HL-60 (cell line): ENCODE measurements at regions not wholly inside any gene's neighbourhood (a gene's known extent, or its start where the extent isn't known, plus 50 kb on each side); places are given as distances from the start of the nearest gene placed in this dataset.

Experiments used
- DNase-seq, 2 experiments: peaks; one replicate each; pipeline ENCODE4 v3.0.0-alpha.2; 2010 to 2020; ENCODE audit warnings: low read depth in 1 of 2, low spot score in 1 of 2
- H3K27ac ChIP-seq: fragments of 250-450 bp; sonication (Bioruptor Pico); replicated peaks from 2 replicates; pipeline ENCODE4 v1.5.1; 2020; ENCODE audit warnings: mild to moderate bottlenecking, moderate library complexity
- H3K27me3 ChIP-seq: fragments of 250-450 bp; sonication (Bioruptor Pico); 2 replicates; pipeline ENCODE4 v1.5.1; 2021; ENCODE audit warnings: mild to moderate bottlenecking, moderate library complexity; ENCODE audit not compliant: insufficient read depth, poor library complexity, severe bottlenecking
- H3K4me3 ChIP-seq: replicated peaks from 2 replicates; pipeline ENCODE4 v1.5.1; 2011; ENCODE audit warnings: mild to moderate bottlenecking, control low read depth, low read length; ENCODE audit not compliant: insufficient read depth
- CTCF ChIP-seq: IDR thresholded peaks from one replicate; pipeline ENCODE4 v1.5.1; 2011; ENCODE audit warnings: low read length, control low read depth, inconsistent platforms; ENCODE audit not compliant: insufficient read depth
- GABPA ChIP-seq: IDR thresholded peaks from 2 replicates; pipeline ENCODE4 v1.6.1; 2012; ENCODE audit warnings: low read depth
- POLR2AphosphoS5 ChIP-seq: IDR thresholded peaks from 2 replicates; pipeline ENCODE4 v1.6.1; 2012; ENCODE audit warnings: low read depth
- REST ChIP-seq: IDR thresholded peaks from 2 replicates; pipeline ENCODE4 v1.6.1; 2012; ENCODE audit warnings: low read depth; ENCODE audit not compliant: insufficient replicate concordance
- SPI1 ChIP-seq: IDR thresholded peaks from 2 replicates; pipeline ENCODE4 v1.6.1; 2012; ENCODE audit warnings: low read depth, mild to moderate bottlenecking, borderline replicate concordance

GRCh38 chr13:103210348-103210747 is 144.1 kb upstream of the SLC10A2 start:
- H3K4me3 ChIP-seq: no peak overlapping the region

GRCh38 chr13:103203735-103204330 is 137.6 kb upstream of the SLC10A2 start:
- DNase-seq: no peak
- H3K4me3 ChIP-seq: no peak overlapping the region
- H3K27me3 ChIP-seq: no peaks in the 10 kb centered on the region
- TF ChIP-seq SPI1 (no peak), CTCF (no peak), POLR2AphosphoS5 (no peak), GABPA (no peak), REST (no peak)
- H3K27ac ChIP-seq: no peak overlapping the region

More at GRCh38 chr13:103210348-103210747, 144.1 kb upstream of the SLC10A2 start:
- Histone ChIP-seq H3K27me3 (no peaks in the 10 kb centered on the region), H3K27ac (no peak overlapping the region)
- no peak for TF ChIP-seq GABPA
- no peak for TF ChIP-seq REST
- no peak for TF ChIP-seq SPI1
- no peak for TF ChIP-seq CTCF
- TF ChIP-seq POLR2AphosphoS5: no peak
- no peak for DNase-seq

- TF ChIP-seq REST (no peak), POLR2AphosphoS5 (no peak), CTCF (no peak), GABPA (no peak), SPI1 (no peak)
- no peak overlapping the region for H3K27ac ChIP-seq
These were observed 134.1 kb upstream of the SLC10A2 start for GRCh38 chr13:103200118-103200885.

More at GRCh38 chr13:103200118-103200885, 134.1 kb upstream of the SLC10A2 start:
- no peaks in the 10 kb centered on the region for H3K27me3 ChIP-seq
- H3K4me3 ChIP-seq: no peak overlapping the region
- DNase-seq: no peak
